Suprapubic skin (tissue), 4 donors: ENCODE measurements at regions not wholly inside any gene's neighbourhood (a gene's known extent, or its start where the extent isn't known, plus 50 kb on each side); places are given as distances from the start of the nearest gene placed in this dataset.

Experiments
- DNase-seq, 2 donors: peaks; one replicate each; pipeline ENCODE4 v3.0.0-alpha.2; 2019; ENCODE audit warnings: low spot score in 2 of 2
- H3K27ac ChIP-seq: fragments of 200-600 bp; sonication (generic); one replicate; pipeline ENCODE4 v1.5.1; 2019
- H3K27me3 ChIP-seq: fragments of 200-600 bp; sonication (generic); one replicate; pipeline ENCODE4 v1.5.1; 2019
- H3K36me3 ChIP-seq: fragments of 200-600 bp; sonication (generic); one replicate; pipeline ENCODE4 v1.5.1; 2019
- H3K4me1 ChIP-seq: fragments of 200-600 bp; sonication (generic); one replicate; pipeline ENCODE4 v1.5.1; 2019
- H3K4me3 ChIP-seq: fragments of 200-600 bp; sonication (generic); one replicate; pipeline ENCODE4 v1.5.1; 2019; ENCODE audit warnings: mild to moderate bottlenecking
- H3K9me3 ChIP-seq: fragments of 200-600 bp; sonication (generic); one replicate; pipeline ENCODE4 v1.5.1; 2019
- CTCF ChIP-seq, 2 donors: fragments of 200-600 bp in 1 of 2; fragments of 450-650 bp in 1 of 2; sonication (generic) in 1 of 2; IDR thresholded peaks; one replicate each; pipeline ENCODE4 v1.5.1; 2016 to 2019; ENCODE audit warnings: antibody characterized with exemption in 2 of 2, mild to moderate bottlenecking in 1 of 2, moderate library complexity in 1 of 2
- EP300 ChIP-seq: sonication (generic); formaldehyde crosslinking; IDR thresholded peaks from one replicate; pipeline ENCODE4 v1.6.1; 2017; ENCODE audit warnings: antibody characterized with exemption
- POLR2A ChIP-seq, 2 donors: fragments of 450-650 bp; IDR thresholded peaks; one replicate each; pipeline ENCODE4 v1.6.1; 2017; ENCODE audit warnings: antibody characterized with exemption in 2 of 2, mild to moderate bottlenecking in 2 of 2, moderate library complexity in 2 of 2
- POLR2AphosphoS5 ChIP-seq, 3 donors: sonication (generic); formaldehyde crosslinking; IDR thresholded peaks; one replicate each; pipeline ENCODE4 v1.6.1; 2017; ENCODE audit warnings: antibody characterized with exemption in 3 of 3
- WGBS: methylation state at CpG from one replicate; pipeline ENCODE4 v1.1.5; 2018; 5-methylcytosine and 5-hydroxymethylcytosine counted together

DNA sequence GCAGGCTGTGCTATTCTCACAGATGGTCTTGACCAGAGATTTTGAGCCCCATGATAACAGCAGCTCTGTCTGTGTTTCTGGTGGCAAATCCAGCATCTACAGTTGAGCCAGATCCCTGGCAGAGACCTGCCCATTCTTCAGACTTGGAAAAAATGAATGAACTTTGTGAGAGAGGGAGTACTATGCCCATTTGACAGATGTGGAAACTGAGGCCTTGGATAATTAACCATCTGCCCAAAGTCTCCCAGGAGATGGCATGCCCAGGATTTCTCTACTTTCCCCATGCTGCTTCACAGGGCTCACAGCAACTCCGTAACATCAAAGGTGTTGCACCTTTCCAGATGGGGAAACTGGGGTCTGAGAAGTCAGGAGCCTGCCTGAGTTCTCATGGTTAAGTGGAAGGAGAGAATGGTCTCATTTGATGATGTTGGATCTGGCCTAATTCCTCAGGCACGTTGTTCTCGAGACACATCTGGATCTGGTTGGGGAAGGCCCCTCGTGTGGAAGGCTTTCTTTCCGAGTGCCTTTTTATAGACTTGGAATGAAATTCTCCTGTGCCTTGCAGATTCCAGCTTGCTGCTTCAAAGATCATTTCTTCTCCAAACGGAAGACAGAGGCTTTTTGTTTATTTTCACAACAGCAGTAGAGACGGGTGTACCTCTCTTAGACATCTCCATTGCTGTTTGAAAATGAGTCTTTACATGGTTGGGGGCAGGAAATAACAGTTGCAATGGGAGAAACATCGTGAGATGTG, 73.3 kb upstream of the STX18 start:
- no peak for DNase-seq

DNA sequence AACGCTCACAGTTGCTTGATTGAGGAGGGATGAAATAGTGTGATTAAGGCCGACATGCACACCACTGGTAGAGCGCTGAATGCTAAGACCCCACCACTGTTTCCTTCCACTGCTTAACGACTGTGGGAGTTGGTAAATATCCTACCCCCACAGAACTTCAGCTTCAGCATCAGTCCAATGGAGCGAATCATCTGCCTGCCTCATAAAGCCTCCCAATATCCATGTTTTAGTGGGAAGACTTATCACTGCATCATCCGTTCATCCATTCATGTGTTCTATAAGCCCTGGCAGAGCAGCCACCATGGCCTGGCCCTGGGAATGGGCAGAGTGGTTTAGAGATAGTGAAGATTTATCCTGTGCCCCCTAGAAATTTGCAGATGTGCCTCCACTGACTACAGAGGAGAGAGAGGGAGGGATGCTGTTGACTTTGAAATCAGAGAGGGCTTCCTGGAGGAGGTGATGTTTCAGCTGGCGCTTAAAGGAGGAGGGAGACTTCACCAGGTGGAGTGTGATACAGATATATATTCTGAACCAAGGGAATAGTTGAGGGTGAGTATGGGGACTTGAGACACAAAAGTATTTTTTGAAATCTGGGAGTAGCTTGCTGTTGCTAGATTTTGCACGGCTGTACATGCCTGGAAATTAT, 71.9 kb upstream of the STX18 start:
- Histone ChIP-seq H3K4me1 (no peaks in the 10 kb centered on the region), H3K9me3 (no peaks in the 10 kb centered on the region), H3K4me3 (no peak overlapping the region), H3K27ac (no peak overlapping the region), H3K27me3 (no peaks in the 10 kb centered on the region), H3K36me3 (no peaks in the 10 kb centered on the region)
- no peak for DNase-seq
- WGBS, result 81% methylated on average over 8 of the region's 8 CpGs
- TF ChIP-seq CTCF (IDR thresholded peaks at IDR 0.05) (no peak), POLR2A (IDR thresholded peaks at IDR 0.05) (no peak), POLR2AphosphoS5 (IDR thresholded peaks at IDR 0.05) (no peak), EP300 (no peak)

More for the DNA sequence above, 73.3 kb upstream of the STX18 start:
- no peaks in the 10 kb centered on the region for H3K9me3 ChIP-seq
- H3K4me1 ChIP-seq, result no peaks in the 10 kb centered on the region
- H3K4me3 ChIP-seq, result no peak overlapping the region
- TF ChIP-seq EP300 (no peak), POLR2A (IDR thresholded peaks at IDR 0.05) (no peak), POLR2AphosphoS5 (IDR thresholded peaks at IDR 0.05) (no peak), CTCF (IDR thresholded peaks at IDR 0.05) (no peak)
- H3K27me3 ChIP-seq, result no peaks in the 10 kb centered on the region
- WGBS, result 63% methylated on average over 8 of the region's 8 CpGs
- H3K36me3 ChIP-seq, result no peaks in the 10 kb centered on the region
- no peak overlapping the region for H3K27ac ChIP-seq

DNA sequence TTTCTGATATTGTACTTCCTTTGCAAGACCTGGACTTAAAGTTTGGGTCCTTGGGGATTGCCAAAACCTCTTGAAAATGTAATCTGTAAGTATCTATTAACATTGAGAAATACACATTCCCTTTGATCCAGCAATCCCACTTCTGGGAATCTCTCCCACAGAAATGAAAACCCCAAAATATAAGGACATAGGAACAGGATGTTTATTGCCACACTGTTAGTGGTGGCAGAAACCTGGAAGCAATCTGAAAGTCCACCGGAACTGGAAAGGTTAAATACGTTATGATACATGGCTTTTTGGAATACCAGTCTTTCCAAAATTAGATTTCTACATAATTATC, 71.2 kb upstream of the STX18 start:
- Histone ChIP-seq H3K36me3 (no peaks in the 10 kb centered on the region), H3K4me3 (no peak overlapping the region), H3K4me1 (no peaks in the 10 kb centered on the region), H3K9me3 (no peaks in the 10 kb centered on the region), H3K27ac (no peak overlapping the region), H3K27me3 (no peaks in the 10 kb centered on the region)
- TF ChIP-seq CTCF (IDR thresholded peaks at IDR 0.05) (no peak), POLR2AphosphoS5 (IDR thresholded peaks at IDR 0.05) (no peak), EP300 (no peak), POLR2A (IDR thresholded peaks at IDR 0.05) (no peak)
- DNase-seq, result no peak
- WGBS, result 72% methylated on average over 2 of the region's 2 CpGs

- Histone ChIP-seq H3K27ac (no peak overlapping the region), H3K36me3 (no peaks in the 10 kb centered on the region), H3K4me3 (no peak overlapping the region), H3K4me1 (no peaks in the 10 kb centered on the region), H3K9me3 (no peaks in the 10 kb centered on the region), H3K27me3 (no peaks in the 10 kb centered on the region)
- WGBS, result 84% methylated on average over 7 of the region's 7 CpGs
- TF ChIP-seq POLR2AphosphoS5 (IDR thresholded peaks at IDR 0.05), result no peak
- TF ChIP-seq POLR2A (IDR thresholded peaks at IDR 0.05), result no peak
- no peak for TF ChIP-seq EP300
- TF ChIP-seq CTCF (IDR thresholded peaks at IDR 0.05), result no peak
- no peak for DNase-seq
These were observed 68.8 kb upstream of the STX18 start for GRCh38 chr4:4610672-4611071.

- H3K9me3 ChIP-seq, result no peaks in the 10 kb centered on the region
- H3K4me1 ChIP-seq, result no peaks in the 10 kb centered on the region
- H3K27ac ChIP-seq, result no peak overlapping the region
- TF ChIP-seq CTCF (IDR thresholded peaks at IDR 0.05), result no peak
- TF ChIP-seq POLR2AphosphoS5 (IDR thresholded peaks at IDR 0.05), result no peak
- TF ChIP-seq EP300, result no peak
- TF ChIP-seq POLR2A (IDR thresholded peaks at IDR 0.05), result no peak
- WGBS, result 92% methylated on average over 10 of the region's 10 CpGs
- no peak for DNase-seq
- no peaks in the 10 kb centered on the region for H3K36me3 ChIP-seq
- H3K4me3 ChIP-seq, result no peak overlapping the region
- no peaks in the 10 kb centered on the region for H3K27me3 ChIP-seq
These were observed 67.9 kb upstream of the STX18 start for GRCh38 chr4:4609622-4610334.
